Right atrium auricular region (tissue), 2 donors: ENCODE measurements at regions not wholly inside any gene's neighbourhood (a gene's known extent, or its start where the extent isn't known, plus 50 kb on each side); places are given as distances from the start of the nearest gene placed in this dataset.

Experiments used
- DNase-seq: peaks from one replicate; pipeline ENCODE4 v3.0.0-alpha.2; 2019; ENCODE audit warnings: low spot score
- H3K27ac ChIP-seq, 2 donors: fragments of 200-600 bp; sonication (generic); 1 replicate in 1 of 2; 2 replicates in 1 of 2; pipeline ENCODE4 v1.5.1; 2016 to 2019
- H3K27me3 ChIP-seq, 2 donors: fragments of 200-600 bp; sonication (generic); one replicate each; pipeline versions ENCODE4 v1.5.1 to v1.6.0; 2017 to 2019
- H3K36me3 ChIP-seq: fragments of 200-600 bp; sonication (generic); one replicate; pipeline ENCODE4 v1.5.1; 2016
- H3K4me1 ChIP-seq, 2 donors: fragments of 200-600 bp; sonication (generic); one replicate each; pipeline versions ENCODE4 v1.5.1 to v1.6.0; 2017 to 2019
- H3K4me3 ChIP-seq, 2 donors: fragments of 200-600 bp; sonication (generic); 1 replicate in 1 of 2; 2 replicates in 1 of 2; pipeline ENCODE4 v1.5.1; 2017 to 2019; ENCODE audit warnings: mild to moderate bottlenecking in 1 of 2, moderate library complexity in 1 of 2
- H3K9me3 ChIP-seq, 2 donors: fragments of 200-600 bp; sonication (generic); one replicate each; pipeline ENCODE4 v1.5.1; 2019
- TF ChIP-seq, protein P1 (sequence below), 2 donors: fragments of 200-600 bp; sonication (generic); IDR thresholded peaks; one replicate each; pipeline ENCODE4 v1.5.1; 2019; ENCODE audit warnings: antibody characterized with exemption in 2 of 2

GRCh38 chr14:44384093-44384492 is 123.0 kb downstream of the FSCB start:
- Histone ChIP-seq H3K4me1 (no peaks in the 10 kb centered on the region), H3K27me3 (no peaks in the 10 kb centered on the region), H3K27ac (no peak overlapping the region), H3K36me3 (no peaks in the 10 kb centered on the region), H3K9me3 (no peaks in the 10 kb centered on the region), H3K4me3 (no peak overlapping the region)
- TF ChIP-seq, protein P1, sequence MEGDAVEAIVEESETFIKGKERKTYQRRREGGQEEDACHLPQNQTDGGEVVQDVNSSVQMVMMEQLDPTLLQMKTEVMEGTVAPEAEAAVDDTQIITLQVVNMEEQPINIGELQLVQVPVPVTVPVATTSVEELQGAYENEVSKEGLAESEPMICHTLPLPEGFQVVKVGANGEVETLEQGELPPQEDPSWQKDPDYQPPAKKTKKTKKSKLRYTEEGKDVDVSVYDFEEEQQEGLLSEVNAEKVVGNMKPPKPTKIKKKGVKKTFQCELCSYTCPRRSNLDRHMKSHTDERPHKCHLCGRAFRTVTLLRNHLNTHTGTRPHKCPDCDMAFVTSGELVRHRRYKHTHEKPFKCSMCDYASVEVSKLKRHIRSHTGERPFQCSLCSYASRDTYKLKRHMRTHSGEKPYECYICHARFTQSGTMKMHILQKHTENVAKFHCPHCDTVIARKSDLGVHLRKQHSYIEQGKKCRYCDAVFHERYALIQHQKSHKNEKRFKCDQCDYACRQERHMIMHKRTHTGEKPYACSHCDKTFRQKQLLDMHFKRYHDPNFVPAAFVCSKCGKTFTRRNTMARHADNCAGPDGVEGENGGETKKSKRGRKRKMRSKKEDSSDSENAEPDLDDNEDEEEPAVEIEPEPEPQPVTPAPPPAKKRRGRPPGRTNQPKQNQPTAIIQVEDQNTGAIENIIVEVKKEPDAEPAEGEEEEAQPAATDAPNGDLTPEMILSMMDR (IDR thresholded peaks at IDR 0.05): no peak
- no peak for DNase-seq

DNA sequence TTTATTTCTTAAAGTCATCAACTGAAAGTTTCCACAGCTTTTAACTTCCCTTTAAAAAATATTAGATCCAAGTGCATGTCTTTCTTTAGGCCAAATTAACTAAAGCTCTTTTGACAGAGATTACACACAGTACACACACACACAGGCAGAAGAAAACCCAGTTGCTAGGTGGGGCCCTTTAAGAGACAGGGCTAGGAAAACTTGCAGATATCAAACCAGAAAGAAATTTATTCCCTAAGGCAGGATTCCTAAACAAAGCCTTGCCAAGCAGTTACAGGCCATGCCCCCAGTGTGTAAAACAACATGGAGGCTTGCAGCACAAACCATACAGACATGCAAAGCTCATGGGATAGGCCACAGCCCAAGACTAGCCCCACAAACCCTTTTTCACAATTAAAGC is 123.4 kb downstream of the FSCB start:
- H3K9me3 ChIP-seq: no peaks in the 10 kb centered on the region
- no peaks in the 10 kb centered on the region for H3K27me3 ChIP-seq
- TF ChIP-seq, protein P1 (IDR thresholded peaks at IDR 0.05): no peak
- H3K36me3 ChIP-seq: no peaks in the 10 kb centered on the region
- H3K27ac ChIP-seq: no peak overlapping the region
- H3K4me1 ChIP-seq: no peaks in the 10 kb centered on the region
- H3K4me3 ChIP-seq: no peak overlapping the region
- no peak for DNase-seq

- peaks cover 0 to 6% of the 10 kb centered on the region in 2 donors for H3K9me3 ChIP-seq
- TF ChIP-seq, protein P1 (IDR thresholded peaks at IDR 0.05): no peak
- no peaks in the 10 kb centered on the region for H3K36me3 ChIP-seq
- H3K4me1 ChIP-seq: no peaks in the 10 kb centered on the region
- no peaks in the 10 kb centered on the region for H3K27me3 ChIP-seq
- H3K4me3 ChIP-seq: no peak overlapping the region
- no peak overlapping the region for H3K27ac ChIP-seq
- no peak for DNase-seq
Observed at GRCh38 chr14:44379292-44379977, 127.6 kb downstream of the FSCB start.

- H3K27ac ChIP-seq: no peak overlapping the region
- no peak overlapping the region for H3K4me3 ChIP-seq
- DNase-seq: no peak
- H3K9me3 ChIP-seq: peaks cover 0 to 6% of the 10 kb centered on the region in 2 donors
- H3K36me3 ChIP-seq: no peaks in the 10 kb centered on the region
- H3K4me1 ChIP-seq: no peaks in the 10 kb centered on the region
- H3K27me3 ChIP-seq: no peaks in the 10 kb centered on the region
- TF ChIP-seq, protein P1 (IDR thresholded peaks at IDR 0.05): no peak
Observed at GRCh38 chr14:44374906-44375305, 132.2 kb downstream of the FSCB start.

DNA sequence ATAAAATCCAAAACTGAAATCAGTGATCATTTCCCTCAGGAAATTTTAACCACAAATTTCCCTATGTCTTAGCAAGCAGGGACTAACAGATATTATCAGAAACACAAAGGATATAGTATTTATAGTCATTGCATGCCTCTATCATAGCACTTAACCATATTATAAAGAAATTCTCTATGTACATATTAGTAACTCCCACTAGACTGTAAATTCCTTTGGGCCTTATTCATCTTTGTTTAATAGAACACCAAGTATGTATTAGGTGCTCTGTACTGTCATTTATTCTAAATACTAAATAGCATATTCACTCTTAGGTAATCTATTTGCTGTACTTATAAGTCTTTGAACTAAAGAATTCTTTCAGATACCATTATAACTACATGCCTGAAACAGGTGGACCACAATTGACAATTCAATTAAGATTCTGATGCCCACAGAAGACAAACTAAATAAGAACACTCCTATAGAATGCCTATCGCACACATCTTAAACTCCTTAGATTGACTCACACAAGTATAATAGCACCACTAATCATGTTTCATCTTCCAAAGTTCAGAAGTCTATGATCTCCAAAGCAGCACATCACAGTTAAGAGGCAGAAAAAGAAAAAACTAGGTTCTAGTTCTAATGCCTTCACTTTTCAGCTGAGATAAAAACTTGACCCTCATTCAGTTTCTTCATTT is 134.1 kb downstream of the FSCB start:
- Histone ChIP-seq H3K27me3 (no peaks in the 10 kb centered on the region), H3K9me3 (peaks cover 0 to 6% of the 10 kb centered on the region in 2 donors), H3K36me3 (no peaks in the 10 kb centered on the region), H3K27ac (no peak overlapping the region), H3K4me3 (no peak overlapping the region), H3K4me1 (no peaks in the 10 kb centered on the region)
- TF ChIP-seq, protein P1 (IDR thresholded peaks at IDR 0.05): no peak
- no peak for DNase-seq
